ENCODE measurements at regions not wholly inside any gene's neighbourhood (a gene's known extent, or its start where the extent isn't known, plus 50 kb on each side); places are given as distances from the start of the nearest gene placed in this dataset.

GRCh38 chr22:49606562-49607290, 220.9 kb downstream of the BRD1 start:
- H3K4me3 ChIP-seq (ENCODE audit: insufficient read depth, low read length, poor library complexity, severe bottlenecking), result no peak overlapping the region
- no peaks in the 10 kb centered on the region for H3K36me3 ChIP-seq (ENCODE audit: low read length)
- H3K9ac ChIP-seq (ENCODE audit: low read length), result no peak overlapping the region
- no peak overlapping the region for H2AFZ ChIP-seq (ENCODE audit: low read depth, low read length, severe bottlenecking)
- no peaks in the 10 kb centered on the region for H3K27me3 ChIP-seq (ENCODE audit: low read length)
- H3K79me2 ChIP-seq (ENCODE audit: insufficient read depth, low read length), result no peaks in the 10 kb centered on the region
- H3K9me3 ChIP-seq (ENCODE audit: insufficient read depth, low read length), result 0 out of 2 replicates have a peak, but pooled peaks cover 5% of the 10 kb centered on the region
- no peak overlapping the region for H3K27ac ChIP-seq (ENCODE audit: low read depth, low read length)
- no peaks in the 10 kb centered on the region for H4K20me1 ChIP-seq (ENCODE audit: low read depth, low read length)
- H3F3A ChIP-seq (ENCODE audit: insufficient read depth), result no peaks in the 10 kb centered on the region
- no peaks in the 10 kb centered on the region for H3K9me2 ChIP-seq (replicated peaks; ENCODE audit: insufficient read depth, low read length)
- TF ChIP-seq CTCF (IDR thresholded peaks at IDR 0.05; ENCODE audit: insufficient read depth, low read length, poor library complexity, severe bottlenecking) (no peak), EZH2phosphoT487 (conservative IDR thresholded peaks at IDR 0.05; ENCODE audit: low read length) (no peak)
- no peak overlapping the region for H3K4me2 ChIP-seq (ENCODE audit: low read depth, low read length, poor library complexity, severe bottlenecking)

GRCh38 chr22:49604732-49605302, 222.9 kb downstream of the BRD1 start:
- Histone ChIP-seq H3K27me3 (ENCODE audit: low read length) (no peaks in the 10 kb centered on the region), H3K4me2 (ENCODE audit: low read depth, low read length, poor library complexity, severe bottlenecking) (no peak overlapping the region), H3K27ac (ENCODE audit: low read depth, low read length) (no peak overlapping the region), H3F3A (ENCODE audit: insufficient read depth) (no peaks in the 10 kb centered on the region), H2AFZ (ENCODE audit: low read depth, low read length, severe bottlenecking) (no peak overlapping the region), H3K4me3 (ENCODE audit: insufficient read depth, low read length, poor library complexity, severe bottlenecking) (no peak overlapping the region), H3K79me2 (ENCODE audit: insufficient read depth, low read length) (no peaks in the 10 kb centered on the region), H4K20me1 (ENCODE audit: low read depth, low read length) (no peaks in the 10 kb centered on the region), H3K9me2 (replicated peaks; ENCODE audit: insufficient read depth, low read length) (no peaks in the 10 kb centered on the region), H3K9me3 (ENCODE audit: insufficient read depth, low read length) (0 out of 2 replicates have a peak, but pooled peaks cover 5% of the 10 kb centered on the region), H3K36me3 (ENCODE audit: low read length) (no peaks in the 10 kb centered on the region), H3K9ac (ENCODE audit: low read length) (no peak overlapping the region)
- TF ChIP-seq CTCF (IDR thresholded peaks at IDR 0.05; ENCODE audit: insufficient read depth, low read length, poor library complexity, severe bottlenecking), result no peak
- TF ChIP-seq EZH2phosphoT487 (conservative IDR thresholded peaks at IDR 0.05; ENCODE audit: low read length), result no peak

DNA sequence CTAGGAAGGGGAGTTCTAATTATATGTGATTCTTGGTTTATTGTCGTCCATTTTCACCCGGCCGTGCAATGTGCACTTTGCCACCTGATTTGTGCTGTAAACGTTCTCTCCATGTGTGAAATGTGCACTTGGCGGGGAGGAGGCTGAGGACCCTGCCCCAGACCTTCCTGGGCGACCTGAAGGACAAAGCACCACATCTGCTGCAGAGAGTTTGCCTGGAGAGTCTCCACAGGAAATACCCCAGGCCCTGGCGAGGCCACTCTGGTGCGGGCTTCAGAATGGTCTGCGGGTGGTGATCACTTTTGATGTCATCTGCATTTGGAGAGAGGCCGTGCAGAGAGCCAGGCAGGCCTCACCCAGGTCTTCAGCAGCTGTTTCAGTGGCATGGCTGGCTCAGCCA, 224.7 kb downstream of the BRD1 start:
- H3K36me3 ChIP-seq (ENCODE audit: low read length), result no peaks in the 10 kb centered on the region
- H3F3A ChIP-seq (ENCODE audit: insufficient read depth), result no peaks in the 10 kb centered on the region
- H3K9me2 ChIP-seq (replicated peaks; ENCODE audit: insufficient read depth, low read length), result no peaks in the 10 kb centered on the region
- no peaks in the 10 kb centered on the region for H4K20me1 ChIP-seq (ENCODE audit: low read depth, low read length)
- TF ChIP-seq EZH2phosphoT487 (conservative IDR thresholded peaks at IDR 0.05; ENCODE audit: low read length), result no peak
- no peak for TF ChIP-seq CTCF (IDR thresholded peaks at IDR 0.05; ENCODE audit: insufficient read depth, low read length, poor library complexity, severe bottlenecking)
- 0 out of 2 replicates have a peak, but pooled peaks cover 5% of the 10 kb centered on the region for H3K9me3 ChIP-seq (ENCODE audit: insufficient read depth, low read length)
- 0 out of 2 replicates have a peak, but pooled peaks cover 5% of the 10 kb centered on the region for H3K79me2 ChIP-seq (ENCODE audit: insufficient read depth, low read length)
- H3K27ac ChIP-seq (ENCODE audit: low read depth, low read length), result no peak overlapping the region
- no peak overlapping the region for H3K9ac ChIP-seq (ENCODE audit: low read length)
- H3K4me3 ChIP-seq (ENCODE audit: insufficient read depth, low read length, poor library complexity, severe bottlenecking), result no peak overlapping the region
- no peak overlapping the region for H3K4me2 ChIP-seq (ENCODE audit: low read depth, low read length, poor library complexity, severe bottlenecking)
- H2AFZ ChIP-seq (ENCODE audit: low read depth, low read length, severe bottlenecking), result no peak overlapping the region
- H3K27me3 ChIP-seq (ENCODE audit: low read length), result no peaks in the 10 kb centered on the region
